IPS-18a (cell line): ENCODE measurements at regions not wholly inside any gene's neighbourhood (a gene's known extent, or its start where the extent isn't known, plus 50 kb on each side); places are given as distances from the start of the nearest gene placed in this dataset.
"Not testable (repeated sequence)": the region's sequence is repeated elsewhere in the genome, so short reads cannot be mapped to it uniquely, and the experiment has no call there.

ENCODE experiments used
- H3K27ac ChIP-seq: one replicate; pipeline ENCODE4 v1.5.1; 2013; ENCODE audit warnings: low read length
- H3K27me3 ChIP-seq: one replicate; pipeline ENCODE4 v1.6.1; 2013; ENCODE audit warnings: mild to moderate bottlenecking, low read length; ENCODE audit not compliant: control insufficient read depth, insufficient read depth
- H3K36me3 ChIP-seq: one replicate; pipeline ENCODE4 v1.6.1; 2013; ENCODE audit warnings: low read depth, low read length; ENCODE audit not compliant: control insufficient read depth
- H3K4me1 ChIP-seq: one replicate; pipeline ENCODE4 v1.6.1; 2013; ENCODE audit warnings: low read depth, low read length; ENCODE audit not compliant: control insufficient read depth
- H3K4me3 ChIP-seq: one replicate; pipeline ENCODE4 v1.5.1; 2013; ENCODE audit warnings: low read length
- H3K9ac ChIP-seq: one replicate; pipeline ENCODE4 v1.6.1; 2013; ENCODE audit warnings: mild to moderate bottlenecking, low read length, moderate library complexity
- H3K9me3 ChIP-seq: one replicate; pipeline ENCODE4 v1.6.1; 2013; ENCODE audit warnings: low read depth, low read length; ENCODE audit not compliant: control insufficient read depth

DNA sequence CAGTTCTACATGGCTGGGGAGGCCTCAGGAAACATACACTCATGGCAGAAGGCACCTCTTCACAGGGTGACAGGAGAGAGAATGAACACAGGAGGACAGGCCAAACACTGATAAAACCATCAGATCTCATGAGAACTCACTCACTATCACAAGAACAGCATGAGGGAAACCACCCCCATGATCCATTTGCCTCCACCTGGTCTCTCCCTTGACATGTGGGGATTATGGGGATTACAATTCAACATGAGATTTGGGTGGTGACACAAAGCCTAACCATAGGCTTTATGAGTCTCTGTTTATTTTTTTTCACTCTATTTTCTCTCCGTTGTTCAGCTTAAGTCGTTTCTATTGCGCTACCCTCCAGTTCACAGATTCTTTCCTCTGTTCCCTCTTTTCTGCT is 63.8 kb upstream of the GRK3 start:
- H3K9ac ChIP-seq, H3K27ac ChIP-seq, H3K4me1 ChIP-seq, H3K27me3 ChIP-seq, H3K4me3 ChIP-seq, H3K36me3 ChIP-seq, H3K9me3 ChIP-seq: not testable (repeated sequence)

- not testable (repeated sequence) for H3K27ac ChIP-seq, H3K9ac ChIP-seq, H3K36me3 ChIP-seq, H3K4me3 ChIP-seq, H3K4me1 ChIP-seq, H3K27me3 ChIP-seq, H3K9me3 ChIP-seq
Measured at GRCh38 chr22:25504017-25504416, 60.5 kb upstream of the GRK3 start.

- peaks cover 5% of the 10 kb centered on the region for H3K4me1 ChIP-seq
- H3K27me3 ChIP-seq: no peaks in the 10 kb centered on the region
- no peaks in the 10 kb centered on the region for H3K9me3 ChIP-seq
- H3K4me3 ChIP-seq: no peak overlapping the region
- H3K36me3 ChIP-seq: no peaks in the 10 kb centered on the region
- H3K9ac ChIP-seq: no peak overlapping the region
- no peak overlapping the region for H3K27ac ChIP-seq
Measured at GRCh38 chr22:25508161-25508560, 56.3 kb upstream of the GRK3 start.

DNA sequence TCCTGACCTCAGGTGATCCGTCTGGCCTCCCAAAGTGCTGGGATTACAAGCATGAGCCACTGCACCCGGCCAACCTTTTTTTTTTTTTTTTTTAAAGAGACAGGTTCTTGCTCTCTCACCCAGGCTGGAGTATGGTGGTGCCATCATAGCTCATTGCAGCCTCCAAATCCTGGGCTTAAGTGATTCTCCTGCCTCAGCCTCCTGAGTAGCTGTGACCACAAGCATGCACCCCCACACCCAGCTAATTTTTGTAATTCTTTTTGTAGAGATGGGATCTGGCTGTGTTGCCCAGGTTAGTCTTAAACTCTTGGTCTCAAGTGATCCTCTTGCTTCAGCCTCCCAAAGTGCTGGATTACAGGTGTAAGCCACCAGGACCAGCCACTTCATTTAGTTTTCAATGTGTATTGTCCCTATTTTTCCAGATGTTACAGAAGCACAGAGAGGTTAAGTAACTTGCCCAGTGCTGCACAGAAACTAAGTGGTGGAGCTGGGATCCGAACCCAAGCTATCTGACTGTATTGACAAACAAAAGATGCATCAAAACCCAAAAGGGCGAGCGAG is 55.6 kb upstream of the GRK3 start:
- Histone ChIP-seq H3K27ac (no peak overlapping the region), H3K9me3 (no peaks in the 10 kb centered on the region), H3K27me3 (no peaks in the 10 kb centered on the region), H3K9ac (no peak overlapping the region), H3K4me1 (peaks cover 5% of the 10 kb centered on the region), H3K36me3 (no peaks in the 10 kb centered on the region), H3K4me3 (no peak overlapping the region)

- Histone ChIP-seq H3K36me3 (no peaks in the 10 kb centered on the region), H3K27me3 (no peaks in the 10 kb centered on the region), H3K4me1 (peaks cover 6% of the 10 kb centered on the region), H3K27ac (no peak overlapping the region), H3K9ac (no peak overlapping the region), H3K4me3 (no peak overlapping the region), H3K9me3 (no peaks in the 10 kb centered on the region)
Measured at GRCh38 chr22:25509374-25509791, 55.1 kb upstream of the GRK3 start.

DNA sequence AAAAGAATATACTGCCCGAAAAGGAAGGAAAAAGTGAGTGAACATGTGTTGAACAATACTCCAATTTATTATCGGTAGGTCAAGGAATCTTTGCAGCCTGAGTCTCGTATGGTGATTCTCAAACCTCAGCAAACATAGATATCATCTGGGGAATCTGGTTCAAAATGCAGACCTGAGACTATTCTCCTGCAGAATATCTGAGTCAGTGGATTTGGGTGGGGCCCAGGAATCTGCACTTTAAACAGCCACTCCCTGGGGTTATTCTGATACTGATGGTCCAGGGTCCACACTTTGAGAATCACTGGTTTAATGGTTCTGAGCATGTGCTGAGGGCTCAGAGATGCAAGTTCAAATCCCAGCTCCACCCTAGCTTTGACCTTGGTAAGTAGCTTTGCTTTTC is 53.6 kb upstream of the GRK3 start:
- no peak overlapping the region for H3K4me3 ChIP-seq
- H3K27me3 ChIP-seq: no peaks in the 10 kb centered on the region
- no peak overlapping the region for H3K9ac ChIP-seq
- H3K36me3 ChIP-seq: no peaks in the 10 kb centered on the region
- peaks cover 10% of the 10 kb centered on the region for H3K4me1 ChIP-seq
- H3K9me3 ChIP-seq: no peaks in the 10 kb centered on the region
- no peak overlapping the region for H3K27ac ChIP-seq

DNA sequence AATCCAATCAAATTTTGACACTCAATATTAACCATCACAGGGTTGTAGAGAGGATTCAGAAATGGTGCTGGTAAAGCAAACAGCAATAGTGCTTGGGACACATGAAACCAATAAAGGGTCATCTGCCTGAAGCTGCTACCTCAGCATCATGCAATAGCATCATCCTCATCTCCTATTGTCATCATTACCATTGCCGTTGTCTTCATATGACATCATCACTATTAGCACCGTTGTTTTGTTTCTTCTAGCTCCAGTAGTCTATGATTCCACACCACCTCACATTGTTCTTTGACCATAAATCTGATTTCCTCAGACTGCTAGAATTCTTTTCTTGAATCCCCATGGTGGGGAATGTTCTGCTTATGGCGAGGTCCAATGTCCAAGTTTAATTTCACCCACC is 52.8 kb upstream of the GRK3 start:
- H3K36me3 ChIP-seq: no peaks in the 10 kb centered on the region
- H3K4me1 ChIP-seq: peaks cover 10% of the 10 kb centered on the region
- no peaks in the 10 kb centered on the region for H3K9me3 ChIP-seq
- no peaks in the 10 kb centered on the region for H3K27me3 ChIP-seq
- H3K9ac ChIP-seq: no peak overlapping the region
- no peak overlapping the region for H3K4me3 ChIP-seq
- H3K27ac ChIP-seq: no peak overlapping the region

- Histone ChIP-seq H3K27me3 (no peaks in the 10 kb centered on the region), H3K4me3 (no peak overlapping the region), H3K9ac (no peak overlapping the region), H3K27ac (no peak overlapping the region), H3K36me3 (no peaks in the 10 kb centered on the region), H3K9me3 (no peaks in the 10 kb centered on the region), H3K4me1 (peaks cover 4% of the 10 kb centered on the region)
Measured at GRCh38 chr22:25514436-25515180, 49.9 kb upstream of the GRK3 start.
